ENCODE measurements at regions not wholly inside any gene's neighbourhood (a gene's known extent, or its start where the extent isn't known, plus 50 kb on each side); places are given as distances from the start of the nearest gene placed in this dataset.

GRCh38 chr13:72023895-72024294 is 156.9 kb upstream of the DACH1 start:
- TF ChIP-seq POLR2AphosphoS5 (IDR thresholded peaks at IDR 0.05; ENCODE audit: low read depth) (no peak), CTCF (IDR thresholded peaks at IDR 0.05; ENCODE audit: insufficient read depth, low read length) (no peak), GABPA (IDR thresholded peaks at IDR 0.05; ENCODE audit: low read depth) (no peak), SPI1 (IDR thresholded peaks at IDR 0.05; ENCODE audit: borderline replicate concordance, low read depth) (no peak), REST (IDR thresholded peaks at IDR 0.05; ENCODE audit: insufficient replicate concordance, low read depth) (no peak)
- DNase-seq (ENCODE audit: low read depth in 1 of 2, low spot score in 1 of 2), result no peak
- Histone ChIP-seq H3K27me3 (ENCODE audit: insufficient read depth, poor library complexity, severe bottlenecking) (no peaks in the 10 kb centered on the region), H3K4me3 (replicated peaks; ENCODE audit: insufficient read depth, low read length) (no peak overlapping the region), H3K27ac (replicated peaks) (no peak overlapping the region)

GRCh38 chr13:72005455-72005854 is 138.5 kb upstream of the DACH1 start:
- no peak for DNase-seq (ENCODE audit: low read depth in 1 of 2, low spot score in 1 of 2)
- peaks cover 2% of the 10 kb centered on the region for H3K27me3 ChIP-seq (ENCODE audit: insufficient read depth, poor library complexity, severe bottlenecking)
- TF ChIP-seq GABPA (IDR thresholded peaks at IDR 0.05; ENCODE audit: low read depth) (no peak), REST (IDR thresholded peaks at IDR 0.05; ENCODE audit: insufficient replicate concordance, low read depth) (no peak), SPI1 (IDR thresholded peaks at IDR 0.05; ENCODE audit: borderline replicate concordance, low read depth) (no peak), CTCF (IDR thresholded peaks at IDR 0.05; ENCODE audit: insufficient read depth, low read length) (no peak), POLR2AphosphoS5 (IDR thresholded peaks at IDR 0.05; ENCODE audit: low read depth) (no peak)
- H3K4me3 ChIP-seq (replicated peaks; ENCODE audit: insufficient read depth, low read length), result no peak overlapping the region
- no peak overlapping the region for H3K27ac ChIP-seq (replicated peaks)

GRCh38 chr13:72004784-72005374 is 137.9 kb upstream of the DACH1 start:
- no peak for DNase-seq (ENCODE audit: low read depth in 1 of 2, low spot score in 1 of 2)
- Histone ChIP-seq H3K4me3 (replicated peaks; ENCODE audit: insufficient read depth, low read length) (no peak overlapping the region), H3K27ac (replicated peaks) (no peak overlapping the region), H3K27me3 (ENCODE audit: insufficient read depth, poor library complexity, severe bottlenecking) (peaks cover 2% of the 10 kb centered on the region)
- no peak for TF ChIP-seq SPI1 (IDR thresholded peaks at IDR 0.05; ENCODE audit: borderline replicate concordance, low read depth)
- TF ChIP-seq GABPA (IDR thresholded peaks at IDR 0.05; ENCODE audit: low read depth), result no peak
- no peak for TF ChIP-seq CTCF (IDR thresholded peaks at IDR 0.05; ENCODE audit: insufficient read depth, low read length)
- no peak for TF ChIP-seq POLR2AphosphoS5 (IDR thresholded peaks at IDR 0.05; ENCODE audit: low read depth)
- no peak for TF ChIP-seq REST (IDR thresholded peaks at IDR 0.05; ENCODE audit: insufficient replicate concordance, low read depth)
